NT2/D1 (cell line): ENCODE measurements at regions not wholly inside any gene's neighbourhood (a gene's known extent, or its start where the extent isn't known, plus 50 kb on each side); places are given as distances from the start of the nearest gene placed in this dataset.

Source experiments
- DNase-seq: peaks from one replicate; pipeline ENCODE4 v3.0.0-alpha.2; 2011; ENCODE audit warnings: low read depth, low spot score
- H3K27me3 ChIP-seq: 2 replicates; pipeline ENCODE4 v1.6.0; 2011; ENCODE audit warnings: mild to moderate bottlenecking; ENCODE audit not compliant: insufficient read length, insufficient read depth
- H3K36me3 ChIP-seq: 2 replicates; pipeline ENCODE4 v1.6.1; 2011; ENCODE audit warnings: mild to moderate bottlenecking, low read length, mixed read lengths; ENCODE audit not compliant: insufficient read depth, insufficient read length
- H3K4me1 ChIP-seq: 2 replicates; pipeline ENCODE4 v1.5.1; 2011; ENCODE audit not compliant: insufficient read depth, insufficient read length
- H3K4me3 ChIP-seq: 2 replicates; pipeline ENCODE4 v1.5.1; 2011; ENCODE audit warnings: low read depth; ENCODE audit not compliant: insufficient read length
- H3K9ac ChIP-seq: 2 replicates; pipeline ENCODE4 v1.6.0; 2011; ENCODE audit warnings: low read depth; ENCODE audit not compliant: insufficient read length
- H3K9me3 ChIP-seq: 2 replicates; pipeline ENCODE4 v1.5.1; 2011; ENCODE audit warnings: mild to moderate bottlenecking, low read length; ENCODE audit not compliant: insufficient read depth
- SUZ12 ChIP-seq: IDR thresholded peaks from 2 replicates; pipeline ENCODE4 v1.6.1; 2011; ENCODE audit not compliant: insufficient read length, insufficient read depth; ENCODE audit errors: extremely low read depth
- YY1 ChIP-seq: IDR thresholded peaks from 2 replicates; pipeline ENCODE4 v1.6.1; 2011; ENCODE audit not compliant: insufficient read length, insufficient read depth
- ZNF274 ChIP-seq: IDR thresholded peaks from 2 replicates; pipeline ENCODE4 v1.6.1; 2011; ENCODE audit warnings: mild to moderate bottlenecking, low read depth, low read length

GRCh38 chr11:130785380-130786116 is 130.7 kb downstream of the SNX19 start:
- H3K9me3 ChIP-seq = no peaks in the 10 kb centered on the region
- DNase-seq = no peak
- no peak overlapping the region for H3K4me3 ChIP-seq
- H3K9ac ChIP-seq = no peak overlapping the region
- no peaks in the 10 kb centered on the region for H3K36me3 ChIP-seq
- no peaks in the 10 kb centered on the region for H3K4me1 ChIP-seq
- TF ChIP-seq ZNF274 (no peak), YY1 (no peak), SUZ12 (no peak)
- no peaks in the 10 kb centered on the region for H3K27me3 ChIP-seq

- H3K9ac ChIP-seq = no peak overlapping the region
Measured at GRCh38 chr11:130786586-130786985, 129.7 kb downstream of the SNX19 start.

GRCh38 chr11:130787092-130787616 is 129.1 kb downstream of the SNX19 start:
- DNase-seq = no peak
- H3K36me3 ChIP-seq = no peaks in the 10 kb centered on the region
- H3K9ac ChIP-seq = no peak overlapping the region
- no peak for TF ChIP-seq ZNF274
- TF ChIP-seq YY1 = no peak
- no peak for TF ChIP-seq SUZ12
- H3K9me3 ChIP-seq = 0 out of 2 replicates have a peak, but pooled peaks cover 5% of the 10 kb centered on the region
- H3K27me3 ChIP-seq = no peaks in the 10 kb centered on the region
- H3K4me3 ChIP-seq = no peak overlapping the region
- no peaks in the 10 kb centered on the region for H3K4me1 ChIP-seq

More at GRCh38 chr11:130786586-130786985, 129.7 kb downstream of the SNX19 start:
- H3K27me3 ChIP-seq = no peaks in the 10 kb centered on the region
- no peak for DNase-seq
- H3K9me3 ChIP-seq = 0 out of 2 replicates have a peak, but pooled peaks cover 5% of the 10 kb centered on the region
- H3K4me3 ChIP-seq = no peak overlapping the region
- no peaks in the 10 kb centered on the region for H3K4me1 ChIP-seq
- TF ChIP-seq ZNF274 = no peak
- TF ChIP-seq SUZ12 = no peak
- TF ChIP-seq YY1 = no peak
- H3K36me3 ChIP-seq = no peaks in the 10 kb centered on the region

GRCh38 chr11:130787973-130788570 is 128.2 kb downstream of the SNX19 start:
- no peak overlapping the region for H3K4me3 ChIP-seq
- 0 out of 2 replicates have a peak, but pooled peaks cover 5% of the 10 kb centered on the region for H3K9me3 ChIP-seq
- no peak for DNase-seq
- H3K4me1 ChIP-seq = no peaks in the 10 kb centered on the region
- no peak for TF ChIP-seq SUZ12
- no peak for TF ChIP-seq YY1
- TF ChIP-seq ZNF274 = no peak
- no peaks in the 10 kb centered on the region for H3K27me3 ChIP-seq
- no peaks in the 10 kb centered on the region for H3K36me3 ChIP-seq
- no peak overlapping the region for H3K9ac ChIP-seq

- Histone ChIP-seq H3K9me3 (0 out of 2 replicates have a peak, but pooled peaks cover 5% of the 10 kb centered on the region), H3K27me3 (no peaks in the 10 kb centered on the region), H3K4me1 (no peaks in the 10 kb centered on the region), H3K36me3 (no peaks in the 10 kb centered on the region), H3K4me3 (no peak overlapping the region), H3K9ac (no peak overlapping the region)
- TF ChIP-seq ZNF274 (no peak), SUZ12 (no peak), YY1 (no peak)
- DNase-seq = no peak
Measured at GRCh38 chr11:130789056-130789640, 127.1 kb downstream of the SNX19 start.

GRCh38 chr11:130790689-130791088 is 125.6 kb downstream of the SNX19 start:
- no peak for TF ChIP-seq YY1
- TF ChIP-seq SUZ12 = no peak
- no peak for TF ChIP-seq ZNF274
- H3K4me1 ChIP-seq = no peaks in the 10 kb centered on the region
- no peak for DNase-seq
- no peak overlapping the region for H3K9ac ChIP-seq
- H3K27me3 ChIP-seq = no peaks in the 10 kb centered on the region
- H3K36me3 ChIP-seq = no peaks in the 10 kb centered on the region
- 0 out of 2 replicates have a peak, but pooled peaks cover 5% of the 10 kb centered on the region for H3K9me3 ChIP-seq
- no peak overlapping the region for H3K4me3 ChIP-seq

GRCh38 chr11:130792772-130793171 is 123.5 kb downstream of the SNX19 start:
- Histone ChIP-seq H3K9ac (no peak overlapping the region), H3K9me3 (0 out of 2 replicates have a peak, but pooled peaks cover 5% of the 10 kb centered on the region), H3K27me3 (no peaks in the 10 kb centered on the region), H3K36me3 (no peaks in the 10 kb centered on the region), H3K4me3 (no peak overlapping the region), H3K4me1 (no peaks in the 10 kb centered on the region)
- no peak for DNase-seq
- TF ChIP-seq YY1 = no peak
- no peak for TF ChIP-seq ZNF274
- no peak for TF ChIP-seq SUZ12
